Neutrophil (primary cell): ENCODE measurements at regions not wholly inside any gene's neighbourhood (a gene's known extent, or its start where the extent isn't known, plus 50 kb on each side); places are given as distances from the start of the nearest gene placed in this dataset.

Experiments
- H3K27ac ChIP-seq: fragments of 200-600 bp; sonication (generic); 2 replicates; pipeline ENCODE4 v1.5.1; 2016; ENCODE audit warnings: mild to moderate bottlenecking, moderate library complexity
- H3K27me3 ChIP-seq: fragments of 200-600 bp; sonication (generic); 2 replicates; pipeline ENCODE4 v1.6.0; 2016; ENCODE audit warnings: mild to moderate bottlenecking
- H3K36me3 ChIP-seq: fragments of 200-600 bp; sonication (generic); 2 replicates; pipeline ENCODE4 v1.5.1; 2017
- H3K4me1 ChIP-seq, 2 experiments: fragments of 200-600 bp in 1 of 2; sonication (generic) in 1 of 2; 1 replicate in 1 of 2; 2 replicates in 1 of 2; pipeline versions ENCODE4 v1.5.1 to v1.6.1; 2013 to 2016; ENCODE audit warnings: low read depth in 1 of 2, low read length in 1 of 2, mild to moderate bottlenecking in 1 of 2, moderate library complexity in 1 of 2; ENCODE audit not compliant: control insufficient read depth in 1 of 2, insufficient read depth in 1 of 2
- H3K4me3 ChIP-seq, 2 experiments: fragments of 200-600 bp in 1 of 2; sonication (generic) in 1 of 2; 1 replicate in 1 of 2; 2 replicates in 1 of 2; pipeline ENCODE4 v1.5.1; 2013 to 2016; ENCODE audit warnings: low read depth in 1 of 2, low read length in 1 of 2, mild to moderate bottlenecking in 1 of 2, moderate library complexity in 1 of 2
- H3K9me3 ChIP-seq: fragments of 200-600 bp; sonication (generic); 2 replicates; pipeline ENCODE4 v1.5.1; 2016
- TF ChIP-seq, protein P1 (sequence below): fragments of 200-600 bp; sonication (generic); IDR thresholded peaks from 2 replicates; pipeline ENCODE4 v1.5.1; 2016; ENCODE audit warnings: antibody characterized with exemption

DNA sequence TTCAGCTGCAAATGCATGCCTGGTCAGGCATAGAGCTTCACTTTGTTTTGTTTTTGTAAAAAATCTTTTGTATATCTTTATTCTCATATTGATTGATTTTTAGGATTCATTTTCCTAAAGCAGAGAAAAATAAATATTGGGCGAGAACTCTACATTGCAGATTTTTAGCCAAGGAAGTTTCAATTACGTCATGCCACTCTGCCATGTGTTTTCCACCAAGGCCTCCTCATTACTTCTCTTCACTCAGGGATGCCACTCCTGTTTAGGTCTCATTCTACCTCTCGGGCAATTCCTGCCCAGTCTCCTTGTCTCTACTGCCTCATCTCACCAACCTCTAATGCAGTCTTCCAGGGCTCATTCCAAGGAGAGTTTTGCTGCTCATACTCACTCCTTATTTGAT lies 497.3 kb upstream of the SPTLC3 start:
- Histone ChIP-seq H3K36me3 (no peaks in the 10 kb centered on the region), H3K9me3 (no peaks in the 10 kb centered on the region)
- TF ChIP-seq, protein P1, sequence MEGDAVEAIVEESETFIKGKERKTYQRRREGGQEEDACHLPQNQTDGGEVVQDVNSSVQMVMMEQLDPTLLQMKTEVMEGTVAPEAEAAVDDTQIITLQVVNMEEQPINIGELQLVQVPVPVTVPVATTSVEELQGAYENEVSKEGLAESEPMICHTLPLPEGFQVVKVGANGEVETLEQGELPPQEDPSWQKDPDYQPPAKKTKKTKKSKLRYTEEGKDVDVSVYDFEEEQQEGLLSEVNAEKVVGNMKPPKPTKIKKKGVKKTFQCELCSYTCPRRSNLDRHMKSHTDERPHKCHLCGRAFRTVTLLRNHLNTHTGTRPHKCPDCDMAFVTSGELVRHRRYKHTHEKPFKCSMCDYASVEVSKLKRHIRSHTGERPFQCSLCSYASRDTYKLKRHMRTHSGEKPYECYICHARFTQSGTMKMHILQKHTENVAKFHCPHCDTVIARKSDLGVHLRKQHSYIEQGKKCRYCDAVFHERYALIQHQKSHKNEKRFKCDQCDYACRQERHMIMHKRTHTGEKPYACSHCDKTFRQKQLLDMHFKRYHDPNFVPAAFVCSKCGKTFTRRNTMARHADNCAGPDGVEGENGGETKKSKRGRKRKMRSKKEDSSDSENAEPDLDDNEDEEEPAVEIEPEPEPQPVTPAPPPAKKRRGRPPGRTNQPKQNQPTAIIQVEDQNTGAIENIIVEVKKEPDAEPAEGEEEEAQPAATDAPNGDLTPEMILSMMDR = no peak

DNA sequence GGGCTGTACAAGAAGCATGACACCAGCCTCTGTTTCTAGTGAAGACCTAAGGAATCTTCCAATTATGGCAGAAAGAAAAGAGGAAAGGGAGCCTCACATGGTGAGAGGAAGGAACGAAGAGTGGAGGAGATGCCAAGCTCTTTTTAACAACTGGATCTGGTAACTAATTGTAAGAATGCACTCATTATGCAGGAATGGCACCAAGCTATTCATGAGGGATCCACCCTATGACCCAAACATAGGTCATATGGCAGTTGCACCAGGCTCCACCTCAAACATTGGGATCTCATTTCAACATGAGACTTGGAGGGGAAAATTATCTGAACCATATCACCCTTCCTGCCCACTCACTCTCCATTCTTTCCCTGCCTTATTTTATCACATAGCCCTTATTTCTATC lies 496.0 kb upstream of the SPTLC3 start:
- no peaks in the 10 kb centered on the region for H3K4me1 ChIP-seq
- H3K9me3 ChIP-seq = no peaks in the 10 kb centered on the region
- H3K27ac ChIP-seq = no peak overlapping the region
- H3K36me3 ChIP-seq = no peaks in the 10 kb centered on the region
- no peaks in the 10 kb centered on the region for H3K27me3 ChIP-seq
- H3K4me3 ChIP-seq = no peak overlapping the region
- TF ChIP-seq, protein P1 = no peak

More for the DNA sequence above, 497.3 kb upstream of the SPTLC3 start:
- Histone ChIP-seq H3K27me3 (no peaks in the 10 kb centered on the region), H3K27ac (no peak overlapping the region), H3K4me1 (no peaks in the 10 kb centered on the region), H3K4me3 (no peak overlapping the region)

DNA sequence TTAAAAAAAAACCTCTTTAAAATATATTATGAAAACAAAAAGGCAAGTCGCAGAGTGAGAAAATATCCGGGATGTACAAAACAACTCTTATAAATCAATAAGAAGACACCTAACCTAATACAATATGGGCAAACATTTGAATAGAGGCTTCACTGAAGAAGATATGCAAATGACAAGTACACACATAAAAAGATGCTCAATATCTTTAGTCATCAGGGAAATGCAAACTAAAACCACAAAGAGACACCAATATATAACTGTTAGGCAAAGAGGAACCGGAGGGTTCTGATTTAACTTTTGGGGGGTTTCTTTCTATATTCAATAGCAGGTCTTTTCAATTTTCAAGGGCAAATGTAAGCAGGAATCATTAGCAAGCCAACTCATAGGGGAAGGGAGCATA lies 480.7 kb upstream of the SPTLC3 start:
- Histone ChIP-seq H3K36me3 (no peaks in the 10 kb centered on the region), H3K4me1 (no peaks in the 10 kb centered on the region), H3K4me3 (no peak overlapping the region), H3K27me3 (no peaks in the 10 kb centered on the region), H3K27ac (no peak overlapping the region), H3K9me3 (no peaks in the 10 kb centered on the region)
- TF ChIP-seq, protein P1 = no peak

DNA sequence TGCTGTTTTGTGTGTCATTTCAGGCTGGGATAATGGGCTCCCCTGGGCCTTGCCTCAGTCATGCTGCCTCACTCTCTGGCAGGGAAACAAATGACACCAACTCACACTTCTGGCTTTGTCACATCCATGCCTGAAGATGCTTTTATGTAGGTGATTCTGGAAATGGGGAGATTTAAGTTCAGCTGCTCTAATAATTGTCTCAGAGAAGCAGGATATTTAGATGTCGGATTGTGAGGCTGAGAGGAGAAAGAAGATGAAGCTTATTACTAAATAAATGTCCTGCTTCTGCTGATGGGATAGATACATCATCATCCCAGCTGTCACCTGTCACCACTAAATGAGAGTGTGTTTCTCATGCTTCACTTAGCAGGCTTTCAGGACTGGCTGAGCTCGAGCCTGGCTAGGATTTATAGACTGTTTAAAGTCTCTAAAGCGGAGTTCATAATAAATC lies 480.2 kb upstream of the SPTLC3 start:
- Histone ChIP-seq H3K4me3 (no peak overlapping the region), H3K27me3 (no peaks in the 10 kb centered on the region), H3K27ac (no peak overlapping the region), H3K9me3 (no peaks in the 10 kb centered on the region), H3K4me1 (no peaks in the 10 kb centered on the region), H3K36me3 (no peaks in the 10 kb centered on the region)
- TF ChIP-seq, protein P1 = no peak

DNA sequence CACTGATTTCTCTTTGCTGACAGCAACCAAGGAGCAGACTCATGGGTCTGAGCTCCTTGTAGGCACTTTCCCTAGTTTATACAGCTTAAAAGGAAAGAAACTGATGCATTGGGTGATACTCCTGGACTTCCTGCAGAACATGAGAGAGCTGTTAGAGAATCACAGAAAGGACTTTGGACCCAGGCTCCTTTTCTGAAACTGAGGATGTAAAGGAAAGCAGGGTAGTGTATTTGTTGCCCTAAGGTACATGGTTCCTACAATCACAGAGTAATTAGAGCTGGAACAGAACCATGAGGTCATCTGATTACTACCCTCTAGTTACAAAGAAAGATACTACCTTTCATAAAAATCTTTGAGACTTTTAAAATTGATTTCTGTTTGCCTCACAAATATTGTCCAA lies 477.1 kb upstream of the SPTLC3 start:
- H3K9me3 ChIP-seq = no peaks in the 10 kb centered on the region
- no peaks in the 10 kb centered on the region for H3K27me3 ChIP-seq
- no peaks in the 10 kb centered on the region for H3K4me1 ChIP-seq
- H3K36me3 ChIP-seq = no peaks in the 10 kb centered on the region
- no peak overlapping the region for H3K4me3 ChIP-seq
- TF ChIP-seq, protein P1 = no peak
- H3K27ac ChIP-seq = no peak overlapping the region

DNA sequence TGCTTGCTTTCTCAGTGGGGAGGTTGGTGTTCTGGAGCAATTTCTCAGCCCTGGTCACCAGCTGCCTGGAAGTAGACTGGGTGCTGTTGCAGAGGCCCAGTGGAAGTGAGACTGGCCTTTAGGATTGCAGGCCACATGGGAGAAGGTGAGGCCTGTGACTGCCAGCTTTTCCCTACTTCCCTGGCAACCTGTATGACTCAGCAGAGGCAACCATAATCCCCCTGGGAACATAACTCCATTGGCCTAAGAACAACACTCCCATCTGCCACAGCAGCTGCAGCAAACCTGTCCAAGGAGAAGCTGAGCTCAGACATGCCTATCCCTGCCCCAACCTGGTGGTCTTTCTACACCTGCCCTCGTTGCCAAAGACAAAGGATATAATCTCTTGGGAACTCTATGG lies 473.5 kb upstream of the SPTLC3 start:
- H3K4me3 ChIP-seq = no peak overlapping the region
- no peaks in the 10 kb centered on the region for H3K27me3 ChIP-seq
- no peaks in the 10 kb centered on the region for H3K4me1 ChIP-seq
- H3K27ac ChIP-seq = no peak overlapping the region
- TF ChIP-seq, protein P1 = no peak
- H3K9me3 ChIP-seq = no peaks in the 10 kb centered on the region
- H3K36me3 ChIP-seq = no peaks in the 10 kb centered on the region
